ENCODE measurements at regions not wholly inside any gene's neighbourhood (a gene's known extent, or its start where the extent isn't known, plus 50 kb on each side); places are given as distances from the start of the nearest gene placed in this dataset.
A peak's percentile ranks its signal among the peaks of the same experiment; 100 is the strongest.

DNA sequence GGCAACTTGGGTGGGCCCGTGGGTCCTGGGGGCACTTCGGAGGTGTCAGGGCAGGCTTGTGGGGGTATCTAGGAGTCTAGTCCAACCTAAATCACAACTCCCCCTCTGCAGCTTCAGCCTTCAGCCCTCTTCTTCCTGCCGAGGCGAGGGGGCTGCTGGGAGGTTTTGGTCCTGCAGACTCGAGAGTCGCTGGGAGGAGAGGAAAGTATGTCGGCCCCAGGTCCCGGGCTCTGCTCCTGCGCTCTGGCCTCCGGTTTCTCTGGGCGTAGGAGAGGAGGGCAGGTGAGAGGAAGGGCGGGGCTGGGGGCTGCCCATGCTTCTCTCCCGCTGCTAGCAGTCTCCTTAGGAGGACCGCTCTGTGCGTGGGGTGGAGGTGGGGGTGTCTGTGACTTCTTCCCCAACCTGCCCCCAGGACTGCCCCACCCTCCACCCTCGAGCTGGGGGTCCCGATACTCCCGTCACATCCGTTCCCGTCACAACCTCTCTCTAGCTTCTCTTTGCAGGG lies 139.8 kb upstream of the COL5A1 start:
- ATAC-seq: no peak

GRCh38 chr9:134502266-134502791 lies 139.3 kb upstream of the COL5A1 start:
- ATAC-seq (no peak), DNase-seq (ENCODE audit: low spot score) (no peak)

More for the DNA sequence above, 139.8 kb upstream of the COL5A1 start:
- no peak for DNase-seq (ENCODE audit: low spot score)

- ATAC-seq (peak; percentile 26), DNase-seq (ENCODE audit: low spot score) (no peak)
Observed at GRCh38 chr9:134502809-134503211, 138.8 kb upstream of the COL5A1 start.

- DNase-seq (ENCODE audit: low spot score) (no peak), ATAC-seq (no peak)
Observed at GRCh38 chr9:134503301-134504105, 138.1 kb upstream of the COL5A1 start.

DNA sequence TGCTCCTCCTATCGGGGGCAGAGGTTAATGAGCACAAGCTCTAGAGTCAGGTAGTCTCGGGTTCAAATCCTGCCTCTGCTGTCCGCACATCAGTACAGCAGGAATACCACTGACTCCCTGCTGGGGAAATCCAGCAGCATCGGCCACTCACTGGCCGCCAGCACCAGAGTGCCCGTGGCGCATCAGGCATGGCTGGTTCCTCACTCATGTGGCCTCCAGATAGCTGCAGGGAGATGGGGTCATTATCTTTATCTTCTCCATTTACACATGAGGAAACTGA lies 137.6 kb upstream of the COL5A1 start:
- DNase-seq (ENCODE audit: low spot score): no peak
- ATAC-seq: no peak

DNA sequence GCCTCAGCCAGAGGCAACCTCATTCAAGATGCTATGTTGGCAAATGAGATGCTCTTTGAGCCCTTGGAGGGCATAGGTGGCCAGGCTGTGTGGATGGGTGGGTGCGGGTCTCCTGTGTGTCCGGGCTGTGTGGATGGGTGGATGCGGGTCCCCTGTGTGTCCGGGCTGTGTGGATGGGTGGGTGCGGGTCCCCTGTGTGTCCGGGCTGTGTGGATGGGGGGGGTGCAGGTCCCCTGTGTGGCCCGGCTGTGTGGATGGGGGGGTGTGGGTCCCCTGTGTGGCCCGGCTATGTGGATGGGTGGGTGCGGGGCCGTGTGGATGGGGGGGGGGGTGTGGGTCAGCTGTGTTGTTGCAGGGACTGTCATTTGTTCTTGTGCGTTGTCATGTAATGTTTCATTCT lies 136.6 kb upstream of the COL5A1 start:
- no peak for ATAC-seq
- no peak for DNase-seq (ENCODE audit: low spot score)

- no peak for DNase-seq (ENCODE audit: low spot score)
- ATAC-seq: no peak
Observed at GRCh38 chr9:134509281-134509680, 132.3 kb upstream of the COL5A1 start.

DNA sequence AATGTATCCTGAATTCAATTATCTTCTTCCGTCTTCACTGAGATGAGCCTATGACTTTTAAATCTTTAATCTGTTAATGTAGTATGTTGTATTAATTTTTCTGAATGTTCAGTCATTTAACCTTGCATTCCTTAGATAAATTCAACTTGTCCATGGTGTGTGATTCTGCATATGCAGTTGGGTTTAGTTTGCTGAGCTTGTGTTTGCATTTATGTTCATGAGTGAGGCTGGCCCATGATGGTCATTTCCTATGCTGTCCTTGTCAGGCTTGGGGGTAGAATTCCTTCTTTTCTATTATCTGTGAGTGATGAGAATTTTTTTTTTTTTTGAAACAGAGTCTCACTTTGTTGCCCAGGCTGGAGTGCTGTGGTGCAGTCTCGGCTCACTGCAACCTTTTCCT lies 131.8 kb upstream of the COL5A1 start:
- DNase-seq (ENCODE audit: low spot score): no peak
- ATAC-seq: no peak

DNA sequence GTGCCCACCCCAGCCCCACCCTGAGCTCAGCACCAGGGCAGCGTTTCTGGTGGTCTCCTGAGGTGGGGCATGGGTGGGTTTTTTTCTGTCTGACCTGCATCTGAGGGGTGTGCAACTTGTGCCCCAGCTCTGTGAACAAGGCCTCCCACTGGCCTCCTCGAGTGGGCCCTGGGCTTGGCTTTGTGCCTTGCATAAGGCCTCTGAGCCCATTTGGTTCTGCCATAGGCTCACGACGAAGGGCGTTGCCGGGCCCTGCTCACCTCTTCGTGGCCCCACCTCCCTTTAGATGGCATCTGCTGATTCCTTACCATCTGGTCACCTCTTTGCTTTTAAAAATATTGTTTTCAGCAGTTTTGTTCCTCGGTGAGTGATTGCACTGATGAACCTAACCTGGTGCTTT lies 127.1 kb upstream of the COL5A1 start:
- DNase-seq (ENCODE audit: low spot score) (no peak), ATAC-seq (no peak)

DNA sequence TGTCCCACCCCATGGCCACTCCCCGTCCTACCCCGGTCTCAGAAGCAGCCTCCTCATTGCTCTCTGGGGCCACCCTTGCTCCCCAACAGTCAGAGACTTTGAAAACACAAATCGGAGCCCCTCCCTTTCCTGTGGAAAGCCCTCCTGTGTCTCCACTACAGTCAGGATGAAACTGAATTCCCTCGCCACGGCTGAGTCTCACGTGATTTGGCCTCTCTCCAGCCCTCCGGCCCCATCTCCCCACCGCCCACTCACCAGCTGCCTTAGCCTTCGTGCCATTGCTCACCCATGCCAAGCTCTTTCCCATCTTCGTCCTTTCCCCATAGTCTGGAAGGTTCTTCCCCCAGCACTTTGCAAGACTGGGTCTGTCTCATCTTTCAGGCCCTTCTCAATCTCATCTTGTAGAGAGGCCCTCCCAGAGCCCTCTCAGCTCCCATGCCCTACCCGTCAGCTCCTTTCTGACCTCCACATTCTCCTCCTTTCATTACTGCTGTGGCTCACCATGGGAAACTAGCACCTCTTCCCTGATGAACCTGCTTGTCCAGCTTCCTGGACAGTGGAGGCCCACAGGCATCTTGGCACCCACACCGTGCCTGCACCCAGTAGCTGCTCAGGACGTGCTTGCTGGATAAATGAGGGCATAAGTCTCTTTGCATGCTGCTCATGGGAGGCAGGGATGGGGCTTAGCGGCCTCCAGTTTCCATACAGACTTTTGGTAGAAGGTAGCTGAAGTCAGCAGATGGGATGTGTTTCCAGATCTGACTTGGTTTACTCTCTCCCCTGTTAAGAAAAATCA lies 126.4 kb upstream of the COL5A1 start:
- no peak for ATAC-seq
- no peak for DNase-seq (ENCODE audit: low spot score)

DNA sequence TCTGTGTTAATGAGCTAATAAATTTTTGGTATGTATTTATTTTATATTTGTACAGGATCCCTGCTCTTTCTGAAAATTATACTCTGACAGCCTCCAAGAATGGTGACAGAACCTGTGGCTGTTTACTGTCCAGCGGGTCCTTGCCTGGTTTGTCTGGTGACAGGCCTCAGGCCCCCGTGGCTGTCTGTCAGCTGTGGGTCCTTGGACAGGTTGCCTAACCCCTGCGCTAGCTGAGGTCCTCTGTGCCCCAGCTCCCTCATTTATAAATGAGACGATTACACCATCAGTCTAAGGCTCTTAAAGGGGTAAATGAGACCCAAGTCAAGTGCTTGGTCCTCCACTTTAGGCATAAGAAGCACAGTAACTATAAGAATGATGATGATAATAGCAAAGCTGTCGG lies 125.1 kb upstream of the COL5A1 start:
- DNase-seq (ENCODE audit: low spot score): no peak

DNA sequence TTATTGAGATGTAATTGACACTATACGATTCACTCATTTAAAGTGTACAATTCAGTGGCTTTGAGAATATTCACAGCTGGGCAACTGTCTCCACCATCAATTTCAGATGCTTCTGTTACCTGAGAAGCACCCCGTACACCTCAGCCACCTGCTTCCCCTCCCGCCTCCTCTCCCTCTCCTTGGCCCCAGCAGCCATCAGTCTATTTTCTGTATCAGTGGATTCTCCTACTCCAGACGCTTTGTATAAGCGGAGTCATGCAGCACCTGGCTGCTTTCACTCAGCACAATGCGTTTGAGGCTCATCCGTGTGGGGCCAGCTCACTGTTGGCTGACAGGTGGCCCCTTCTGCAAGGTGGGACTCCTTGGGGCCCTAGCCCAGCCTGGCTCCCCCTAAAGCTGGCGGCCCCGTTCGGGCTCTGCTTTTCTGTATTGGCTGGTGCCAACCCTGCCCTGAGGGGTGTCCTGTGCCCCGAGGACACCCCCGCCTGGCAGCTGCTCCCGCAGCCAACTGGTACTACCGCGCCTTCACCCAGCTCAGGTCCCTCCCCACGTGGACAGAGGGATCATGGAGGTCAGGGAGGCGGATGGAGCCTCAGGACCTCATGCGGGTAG lies 124.4 kb upstream of the COL5A1 start:
- DNase-seq (ENCODE audit: low spot score): no peak
- ATAC-seq: no peak

More for the DNA sequence above, 125.1 kb upstream of the COL5A1 start:
- ATAC-seq: no peak

- ATAC-seq (no peak), DNase-seq (ENCODE audit: low spot score) (no peak)
Observed at GRCh38 chr9:134518004-134518606, 123.5 kb upstream of the COL5A1 start.

- DNase-seq (ENCODE audit: low spot score): no peak
- no peak for ATAC-seq
Observed at GRCh38 chr9:134519375-134520070, 122.1 kb upstream of the COL5A1 start.

DNA sequence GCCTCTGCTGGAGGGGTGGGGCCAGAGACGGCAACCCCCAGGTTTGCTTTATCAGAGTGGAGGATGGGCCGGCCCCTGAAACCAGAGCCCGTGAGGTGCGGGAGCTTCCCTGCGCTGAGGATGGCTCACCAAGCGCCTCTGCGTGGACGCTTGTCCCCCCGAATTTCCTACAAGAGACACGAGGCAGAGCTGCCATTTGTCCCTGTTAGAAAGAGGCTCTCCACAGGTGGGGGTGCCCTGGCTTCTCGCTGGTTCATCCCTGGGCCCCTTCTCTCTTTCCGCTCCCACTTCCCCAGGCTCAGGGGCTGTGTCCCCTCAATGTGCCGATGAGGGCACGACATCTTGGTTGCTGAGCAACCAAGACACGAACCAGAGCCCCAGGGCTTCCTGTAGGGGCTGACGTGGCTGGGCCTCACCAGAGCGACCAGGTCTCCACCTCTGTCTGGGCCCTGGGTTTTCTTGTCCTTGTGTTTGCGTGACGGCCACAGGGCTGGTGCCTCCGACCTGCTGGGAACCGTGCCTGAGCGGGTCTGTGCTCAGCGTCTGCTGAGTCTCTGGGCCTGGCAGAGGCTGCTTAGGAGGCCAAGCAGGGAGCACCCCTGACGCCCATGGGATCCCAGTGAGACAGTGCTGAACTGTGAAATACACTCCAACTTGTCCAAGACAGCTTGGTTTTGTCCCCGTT lies 119.6 kb upstream of the COL5A1 start:
- ATAC-seq (no peak), DNase-seq (ENCODE audit: low spot score) (no peak)

DNA sequence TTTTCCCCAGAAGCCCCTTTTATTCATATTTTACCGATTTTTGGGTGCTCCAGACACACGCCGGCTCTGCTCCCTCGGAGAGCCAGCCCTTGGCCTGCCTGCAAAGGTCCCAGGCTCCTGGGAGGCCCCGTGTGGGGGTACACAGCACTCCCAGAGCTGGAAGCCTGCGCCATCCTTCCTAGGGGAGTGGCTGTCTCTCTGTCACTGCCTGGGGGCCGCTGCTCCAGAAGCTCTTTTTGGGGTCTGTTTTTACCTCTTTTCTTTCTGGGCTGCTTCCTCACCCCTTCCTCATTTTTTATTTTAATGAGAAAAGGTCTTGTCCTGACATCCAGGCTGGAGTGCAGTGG lies 119.1 kb upstream of the COL5A1 start:
- no peak for DNase-seq (ENCODE audit: low spot score)
- no peak for ATAC-seq

DNA sequence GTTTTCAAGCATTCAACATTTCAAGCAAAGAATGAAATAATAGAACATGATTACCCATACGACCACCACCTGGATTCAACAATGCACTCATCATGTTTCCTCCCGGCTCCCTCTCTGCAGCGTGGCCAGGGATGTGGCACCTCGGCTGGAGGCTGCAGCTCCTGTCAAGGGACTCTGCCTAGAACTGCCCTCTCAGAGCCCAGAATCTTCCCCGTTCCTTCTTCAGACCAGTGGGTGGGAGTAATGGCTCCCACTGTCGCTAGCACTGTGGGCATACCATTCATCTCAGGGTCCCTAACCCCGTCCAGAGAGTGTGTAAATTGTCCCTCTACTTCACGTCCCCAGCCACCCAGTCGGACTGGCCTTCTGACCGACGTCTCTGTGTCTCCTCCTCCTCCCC lies 118.6 kb upstream of the COL5A1 start:
- ATAC-seq: no peak
- no peak for DNase-seq (ENCODE audit: low spot score)

GRCh38 chr9:134525070-134525815 lies 116.4 kb upstream of the COL5A1 start:
- no peak for DNase-seq (ENCODE audit: low spot score)
- no peak for ATAC-seq

DNA sequence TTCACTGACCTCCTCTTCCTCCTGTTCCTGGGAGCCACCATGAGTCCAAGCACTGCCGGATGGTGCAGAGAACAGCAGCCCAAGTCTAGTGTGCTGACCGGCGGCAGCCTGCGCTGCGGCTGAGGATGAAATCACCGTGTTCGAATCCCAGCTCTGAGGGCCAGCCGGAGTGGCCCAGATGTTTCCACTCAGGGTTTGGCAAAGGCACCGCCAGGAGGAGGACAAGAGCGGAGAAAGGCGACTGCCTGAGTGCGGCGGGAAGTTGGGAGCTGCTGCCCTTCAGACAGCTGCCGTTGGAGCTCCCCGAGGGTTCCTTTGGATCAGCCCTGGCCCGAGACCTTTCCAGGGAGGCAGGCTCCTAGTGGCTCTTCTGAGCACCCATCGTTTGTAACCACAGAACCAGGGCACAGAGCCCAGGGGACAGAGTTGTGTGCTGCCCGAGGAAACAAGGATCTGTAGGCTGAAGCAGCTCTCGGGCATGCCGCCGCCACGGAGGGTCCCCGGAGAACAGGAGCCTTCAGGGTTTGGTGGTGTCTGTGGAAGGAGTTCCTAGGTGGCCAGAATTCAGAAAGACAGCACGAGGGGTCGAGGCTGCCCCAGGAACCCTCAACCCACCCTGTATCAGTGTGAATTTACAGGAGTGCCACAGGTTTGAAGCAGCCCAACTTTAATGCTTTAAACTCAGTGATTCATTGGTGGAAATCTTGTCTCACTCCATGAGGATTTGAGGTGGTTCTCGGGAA lies 115.6 kb upstream of the COL5A1 start:
- no peak for ATAC-seq
- DNase-seq (ENCODE audit: low spot score): no peak

Measured in left lobe of liver (tissue), 2 donors.